Gastrocnemius medialis (tissue), 4 donors: ENCODE measurements at regions not wholly inside any gene's neighbourhood (a gene's known extent, or its start where the extent isn't known, plus 50 kb on each side); places are given as distances from the start of the nearest gene placed in this dataset.

Experiments used
- ATAC-seq, 2 donors: fragments of 150-250 bp; one replicate each; pipeline ENCODE4 v1.9.1; 2016
- DNase-seq, 2 donors: peaks; one replicate each; pipeline ENCODE4 v3.0.0-alpha.2; 2019
- H3K27ac ChIP-seq, 4 donors: fragments of 200-600 bp; sonication (generic); 1 replicate in 1 of 4; 2 replicates in 3 of 4; pipeline ENCODE4 v1.5.1; 2016 to 2018; ENCODE audit warnings: mild to moderate bottlenecking in 2 of 4, moderate library complexity in 1 of 4
- H3K27me3 ChIP-seq, 3 donors: fragments of 200-600 bp; sonication (generic) in 2 of 3; 1 replicate in 1 of 3; 2 replicates in 2 of 3; pipeline versions ENCODE4 v1.5.1 to v1.6.0; 2016 to 2019; ENCODE audit warnings: mild to moderate bottlenecking in 1 of 3, moderate library complexity in 1 of 3
- H3K36me3 ChIP-seq, 2 donors: fragments of 200-600 bp; sonication (generic) in 1 of 2; one replicate each; pipeline ENCODE4 v1.5.1; 2017 to 2018
- H3K4me1 ChIP-seq, 2 donors: fragments of 200-600 bp; sonication (generic) in 1 of 2; one replicate each; pipeline ENCODE4 v1.5.1; 2016 to 2017; ENCODE audit warnings: mild to moderate bottlenecking in 2 of 2
- H3K4me3 ChIP-seq, 4 donors: fragments of 200-600 bp; sonication (generic) in 3 of 4; 1 replicate in 1 of 4; 2 replicates in 3 of 4; pipeline ENCODE4 v1.5.1; 2016 to 2019; ENCODE audit warnings: mild to moderate bottlenecking in 2 of 4
- H3K9me3 ChIP-seq, 3 donors: fragments of 200-600 bp; sonication (generic) in 2 of 3; 1 replicate in 1 of 3; 2 replicates in 2 of 3; pipeline ENCODE4 v1.5.1; 2016 to 2019
- CTCF ChIP-seq, 5 experiments: fragments of 450-650 bp in 3 of 5; fragments of 200-600 bp in 2 of 5; sonication (generic) in 2 of 5; IDR thresholded peaks in 4 of 5; conservative IDR thresholded peaks in 1 of 5; 1 replicate in 4 of 5; 2 replicates in 1 of 5; pipeline ENCODE4 v1.5.1; 2016 to 2019; ENCODE audit warnings: antibody characterized with exemption in 5 of 5, mild to moderate bottlenecking in 3 of 5, moderate library complexity in 3 of 5
- POLR2A ChIP-seq, 2 donors: fragments of 450-650 bp; IDR thresholded peaks; one replicate each; pipeline ENCODE4 v1.6.1; 2017; ENCODE audit warnings: antibody characterized with exemption in 2 of 2, mild to moderate bottlenecking in 2 of 2, moderate library complexity in 2 of 2
- in situ Hi-C, 4 donors: fragments of 200-750 bp; cut with MboI; loops; one replicate each; pipeline versions ENCODE4 v1.15.0 to v1.8.0; 2017; ENCODE audit warnings: low sequenced_read_pairs in 4 of 4
- intact Hi-C: fragments of 100-400 bp; cut with DNase I; formaldehyde crosslinking; loops from one replicate; pipeline ENCODE4 v1.15.1; 2023; ENCODE audit warnings: low total_unique reads

- no peak overlapping the region for H3K27ac ChIP-seq
- no peak for DNase-seq
- no peaks in the 10 kb centered on the region for H3K9me3 ChIP-seq
- H3K4me1 ChIP-seq = no peaks in the 10 kb centered on the region
- in situ Hi-C loops = no loop called here
- no peak for ATAC-seq
- intact Hi-C loops = no loop called here
- H3K36me3 ChIP-seq = no peaks in the 10 kb centered on the region
- H3K4me3 ChIP-seq = no peak overlapping the region
- TF ChIP-seq POLR2A (IDR thresholded peaks at IDR 0.05) (no peak), CTCF (IDR thresholded peaks at IDR 0.05 in 4 of 5, conservative IDR thresholded peaks at IDR 0.05 in 1 of 5) (no peak)
- H3K27me3 ChIP-seq = no peaks in the 10 kb centered on the region
These were observed 369.4 kb upstream of the SALL3 start for GRCh38 chr18:78610179-78610578.

GRCh38 chr18:78611201-78611800 lies 368.3 kb upstream of the SALL3 start:
- no peak for TF ChIP-seq POLR2A (IDR thresholded peaks at IDR 0.05)
- no peak for TF ChIP-seq CTCF (IDR thresholded peaks at IDR 0.05 in 4 of 5, conservative IDR thresholded peaks at IDR 0.05 in 1 of 5)
- H3K4me1 ChIP-seq = no peaks in the 10 kb centered on the region
- no peaks in the 10 kb centered on the region for H3K9me3 ChIP-seq
- no peak overlapping the region for H3K27ac ChIP-seq
- H3K27me3 ChIP-seq = no peaks in the 10 kb centered on the region
- in situ Hi-C loops = no loop called here
- DNase-seq = no peak
- no peaks in the 10 kb centered on the region for H3K36me3 ChIP-seq
- no peak overlapping the region for H3K4me3 ChIP-seq
- no peak for ATAC-seq
- intact Hi-C loops = no loop called here

- Histone ChIP-seq H3K4me1 (no peaks in the 10 kb centered on the region), H3K27me3 (no peaks in the 10 kb centered on the region), H3K27ac (no peak overlapping the region), H3K36me3 (no peaks in the 10 kb centered on the region), H3K4me3 (no peak overlapping the region), H3K9me3 (no peaks in the 10 kb centered on the region)
- in situ Hi-C loops = no loop called here
- intact Hi-C loops = no loop called here
- ATAC-seq = no peak
- no peak for DNase-seq
- TF ChIP-seq POLR2A (IDR thresholded peaks at IDR 0.05) = no peak
These were observed 367.7 kb upstream of the SALL3 start for GRCh38 chr18:78611869-78612268.

GRCh38 chr18:78612318-78612717 lies 367.3 kb upstream of the SALL3 start:
- TF ChIP-seq POLR2A (IDR thresholded peaks at IDR 0.05) (no peak), CTCF (IDR thresholded peaks at IDR 0.05 in 4 of 5, conservative IDR thresholded peaks at IDR 0.05 in 1 of 5) (no peak)
- DNase-seq (no peak), ATAC-seq (no peak)
- Histone ChIP-seq H3K9me3 (no peaks in the 10 kb centered on the region), H3K27ac (no peak overlapping the region), H3K4me1 (no peaks in the 10 kb centered on the region), H3K36me3 (no peaks in the 10 kb centered on the region), H3K4me3 (no peak overlapping the region), H3K27me3 (no peaks in the 10 kb centered on the region)
- intact Hi-C loops = no loop called here
- in situ Hi-C loops = no loop called here

- DNase-seq (no peak), ATAC-seq (no peak)
- intact Hi-C loops (no loop called here), in situ Hi-C loops (no loop called here)
- Histone ChIP-seq H3K36me3 (no peaks in the 10 kb centered on the region), H3K27ac (no peak overlapping the region), H3K9me3 (no peaks in the 10 kb centered on the region), H3K27me3 (no peaks in the 10 kb centered on the region), H3K4me3 (no peak overlapping the region), H3K4me1 (no peaks in the 10 kb centered on the region)
- TF ChIP-seq POLR2A (IDR thresholded peaks at IDR 0.05) = no peak
These were observed 366.8 kb upstream of the SALL3 start for GRCh38 chr18:78612801-78613200.

- no peak for DNase-seq
- no peak for TF ChIP-seq POLR2A (IDR thresholded peaks at IDR 0.05)
- no peak for TF ChIP-seq CTCF (IDR thresholded peaks at IDR 0.05 in 4 of 5, conservative IDR thresholded peaks at IDR 0.05 in 1 of 5)
- Histone ChIP-seq H3K27me3 (no peaks in the 10 kb centered on the region), H3K4me1 (no peaks in the 10 kb centered on the region), H3K27ac (no peak overlapping the region), H3K36me3 (no peaks in the 10 kb centered on the region), H3K4me3 (no peak overlapping the region), H3K9me3 (no peaks in the 10 kb centered on the region)
- in situ Hi-C loops (no loop called here), intact Hi-C loops (no loop called here)
- no peak for ATAC-seq
These were observed 360.9 kb upstream of the SALL3 start for GRCh38 chr18:78618726-78619125.
